ENCODE measurements at regions not wholly inside any gene's neighbourhood (a gene's known extent, or its start where the extent isn't known, plus 50 kb on each side); places are given as distances from the start of the nearest gene placed in this dataset.

- TF ChIP-seq CTCF (IDR thresholded peaks at IDR 0.05) = no peak
- TF ChIP-seq MAX (CRISPR knock-in tag; IDR thresholded peaks at IDR 0.05) = no peak
- no peak for TF ChIP-seq RELA (CRISPR knock-in tag; IDR thresholded peaks at IDR 0.05; ENCODE audit: borderline replicate concordance)
- no peak for TF ChIP-seq USF1 (CRISPR knock-in tag; IDR thresholded peaks at IDR 0.05)
- no peak for TF ChIP-seq NR3C1 (CRISPR knock-in tag; conservative IDR thresholded peaks at IDR 0.05; ENCODE audit: low read depth)
- TF ChIP-seq SP1 (CRISPR knock-in tag; conservative IDR thresholded peaks at IDR 0.05) = no peak
- TF ChIP-seq ZNF138 (CRISPR knock-in tag; conservative IDR thresholded peaks at IDR 0.05) = no peak
- no peak for TF ChIP-seq CREB1 (CRISPR knock-in tag; IDR thresholded peaks at IDR 0.05)
Observed at GRCh38 chr7:39894904-39895303, 55.2 kb upstream of the CDK13 start.

Data from WTC11 (cell line).